IMR-90 (cell line): ENCODE measurements at regions not wholly inside any gene's neighbourhood (a gene's known extent, or its start where the extent isn't known, plus 50 kb on each side); places are given as distances from the start of the nearest gene placed in this dataset.

Source experiments
- CEBPB ChIP-seq: IDR thresholded peaks from 2 replicates; pipeline ENCODE4 v1.6.1; 2012; ENCODE audit warnings: low read depth, low read length, improper control_type of control experiment
- CHD1 ChIP-seq: IDR thresholded peaks from 2 replicates; pipeline ENCODE4 v1.6.1; 2012; ENCODE audit warnings: low read depth, low read length, improper control_type of control experiment
- FOS ChIP-seq: fragments of 150-350 bp; IDR thresholded peaks from 2 replicates; pipeline ENCODE4 v1.6.1; 2016; ENCODE audit warnings: low read depth, low read length
- POLR2A ChIP-seq: IDR thresholded peaks from 2 replicates; pipeline ENCODE4 v1.6.1; 2012; ENCODE audit warnings: mild to moderate bottlenecking, low read depth, low read length
- RAD21 ChIP-seq: IDR thresholded peaks from 2 replicates; pipeline ENCODE4 v1.6.1; 2012; ENCODE audit warnings: low read length, improper control_type of control experiment
- SMC3 ChIP-seq: fragments of 150-350 bp; IDR thresholded peaks from 2 replicates; pipeline ENCODE4 v1.6.1; 2016; ENCODE audit warnings: low read depth, mild to moderate bottlenecking, antibody characterized with exemption, low read length, moderate library complexity
- TF ChIP-seq, protein P1 (sequence below): conservative IDR thresholded peaks from 2 replicates; pipeline ENCODE4 v1.5.1; 2012; ENCODE audit warnings: mild to moderate bottlenecking, low read depth, low read length, improper control_type of control experiment
- TF ChIP-seq, protein P2 (sequence below): fragments of 150-350 bp; IDR thresholded peaks from 2 replicates; pipeline ENCODE4 v1.6.1; 2017; ENCODE audit warnings: mild to moderate bottlenecking, antibody characterized with exemption, low read length, low read depth

DNA sequence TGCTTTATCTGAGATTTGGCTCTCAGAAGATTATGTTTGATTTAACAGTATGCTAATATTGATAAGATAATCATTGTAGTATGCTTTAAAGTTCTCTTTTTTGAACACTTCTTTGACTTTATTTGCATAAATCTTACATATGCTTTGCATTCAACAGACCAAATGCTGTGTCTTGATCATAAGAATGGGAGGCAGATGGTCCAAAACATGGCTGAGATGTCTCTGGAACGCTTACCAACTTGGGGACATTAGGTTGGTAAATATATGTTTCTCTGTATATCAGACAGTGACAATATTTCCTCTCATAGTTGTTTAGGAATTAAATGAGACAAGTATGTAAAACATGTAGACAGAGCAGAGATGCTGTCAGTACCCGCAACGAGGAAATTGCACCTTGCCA lies 197.9 kb upstream of the CTNND2 start:
- TF ChIP-seq POLR2A (no peak), FOS (no peak), CHD1 (no peak), RAD21 (no peak), CEBPB (no peak), SMC3 (no peak)
- TF ChIP-seq, protein P1, sequence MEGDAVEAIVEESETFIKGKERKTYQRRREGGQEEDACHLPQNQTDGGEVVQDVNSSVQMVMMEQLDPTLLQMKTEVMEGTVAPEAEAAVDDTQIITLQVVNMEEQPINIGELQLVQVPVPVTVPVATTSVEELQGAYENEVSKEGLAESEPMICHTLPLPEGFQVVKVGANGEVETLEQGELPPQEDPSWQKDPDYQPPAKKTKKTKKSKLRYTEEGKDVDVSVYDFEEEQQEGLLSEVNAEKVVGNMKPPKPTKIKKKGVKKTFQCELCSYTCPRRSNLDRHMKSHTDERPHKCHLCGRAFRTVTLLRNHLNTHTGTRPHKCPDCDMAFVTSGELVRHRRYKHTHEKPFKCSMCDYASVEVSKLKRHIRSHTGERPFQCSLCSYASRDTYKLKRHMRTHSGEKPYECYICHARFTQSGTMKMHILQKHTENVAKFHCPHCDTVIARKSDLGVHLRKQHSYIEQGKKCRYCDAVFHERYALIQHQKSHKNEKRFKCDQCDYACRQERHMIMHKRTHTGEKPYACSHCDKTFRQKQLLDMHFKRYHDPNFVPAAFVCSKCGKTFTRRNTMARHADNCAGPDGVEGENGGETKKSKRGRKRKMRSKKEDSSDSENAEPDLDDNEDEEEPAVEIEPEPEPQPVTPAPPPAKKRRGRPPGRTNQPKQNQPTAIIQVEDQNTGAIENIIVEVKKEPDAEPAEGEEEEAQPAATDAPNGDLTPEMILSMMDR, result no peak
- TF ChIP-seq, protein P2, sequence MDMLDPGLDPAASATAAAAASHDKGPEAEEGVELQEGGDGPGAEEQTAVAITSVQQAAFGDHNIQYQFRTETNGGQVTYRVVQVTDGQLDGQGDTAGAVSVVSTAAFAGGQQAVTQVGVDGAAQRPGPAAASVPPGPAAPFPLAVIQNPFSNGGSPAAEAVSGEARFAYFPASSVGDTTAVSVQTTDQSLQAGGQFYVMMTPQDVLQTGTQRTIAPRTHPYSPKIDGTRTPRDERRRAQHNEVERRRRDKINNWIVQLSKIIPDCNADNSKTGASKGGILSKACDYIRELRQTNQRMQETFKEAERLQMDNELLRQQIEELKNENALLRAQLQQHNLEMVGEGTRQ, result no peak
